Right cardiac atrium (tissue), 5 donors: ENCODE measurements at regions not wholly inside any gene's neighbourhood (a gene's known extent, or its start where the extent isn't known, plus 50 kb on each side); places are given as distances from the start of the nearest gene placed in this dataset.

Experiments
- ATAC-seq, 2 donors: fragments of 200-7000 bp; cut with Tn5 transposase; one replicate each; pipeline versions ENCODE4 v1.8.0 to v1.9.1; 2020; ENCODE audit warnings: moderate library complexity in 2 of 2, mild to moderate bottlenecking in 1 of 2
- DNase-seq, 3 donors: peaks; one replicate each; pipeline ENCODE4 v3.0.0-alpha.2; 2020
- H3K27ac ChIP-seq: one replicate; pipeline ENCODE4 v1.5.1; 2013; ENCODE audit warnings: mild to moderate bottlenecking, low read length, control low read depth, moderate library complexity
- H3K27me3 ChIP-seq: one replicate; pipeline ENCODE4 v1.6.1; 2013; ENCODE audit not compliant: control insufficient read depth, insufficient read depth
- H3K4me1 ChIP-seq: one replicate; pipeline ENCODE4 v1.6.1; 2013; ENCODE audit warnings: low read length; ENCODE audit not compliant: control insufficient read depth, insufficient read depth
- H3K4me3 ChIP-seq: one replicate; pipeline ENCODE4 v1.5.1; 2013; ENCODE audit warnings: low read length, control low read depth
- H3K9me3 ChIP-seq: one replicate; pipeline ENCODE4 v1.6.1; 2013; ENCODE audit warnings: low read length; ENCODE audit not compliant: control insufficient read depth
- WGBS: extraction: QIAGEN DNeasy Blood & Tissue Kit; methylation state at CpG from one replicate; pipeline ENCODE4 v1.1.7; 2013; 5-methylcytosine and 5-hydroxymethylcytosine counted together
- intact Hi-C, 4 donors: fragments of 100-400 bp; cut with DNase I; formaldehyde crosslinking; loops; one replicate each; pipeline versions ENCODE4 v1.11.0 to v1.14.0; 2022 to 2023
- donor health status: healthy with polysubstance abuse.
- donor health status: DM: no; HTN: yes; CAD: no.
- donor health status: DM: no; HTN: no; CAD: no.
- donor health status: DM: no; HTN: yes; CAD: no; lungs with severe emphysema.
- donor health status: DM: yes; HTN: yes; CAD: no.

GRCh38 chr1:57959531-57960241 is 535.8 kb upstream of the DAB1 start:
- intact Hi-C loops = no loop called here
- no peaks in the 10 kb centered on the region for H3K27me3 ChIP-seq
- ATAC-seq (no peak), DNase-seq (no peak)
- no peaks in the 10 kb centered on the region for H3K4me1 ChIP-seq
- no peak overlapping the region for H3K27ac ChIP-seq
- no peaks in the 10 kb centered on the region for H3K9me3 ChIP-seq
- WGBS = 43% methylated on average over 8 of the region's 8 CpGs
- no peak overlapping the region for H3K4me3 ChIP-seq

GRCh38 chr1:57957576-57957975 is 533.7 kb upstream of the DAB1 start:
- ATAC-seq (no peak), DNase-seq (no peak)
- no peaks in the 10 kb centered on the region for H3K27me3 ChIP-seq
- H3K4me1 ChIP-seq = no peaks in the 10 kb centered on the region
- intact Hi-C loops = no loop called here
- no peak overlapping the region for H3K4me3 ChIP-seq
- WGBS = 76% methylated on average over 2 of the region's 2 CpGs
- no peaks in the 10 kb centered on the region for H3K9me3 ChIP-seq
- no peak overlapping the region for H3K27ac ChIP-seq

GRCh38 chr1:57951390-57951789 is 527.5 kb upstream of the DAB1 start:
- H3K27me3 ChIP-seq = no peaks in the 10 kb centered on the region
- no peaks in the 10 kb centered on the region for H3K4me1 ChIP-seq
- no peak overlapping the region for H3K27ac ChIP-seq
- DNase-seq (no peak), ATAC-seq (no peak)
- no peak overlapping the region for H3K4me3 ChIP-seq
- intact Hi-C loops = no loop called here
- 53% methylated on average over 4 of the region's 4 CpGs for WGBS
- no peaks in the 10 kb centered on the region for H3K9me3 ChIP-seq

GRCh38 chr1:57949168-57949567 is 525.3 kb upstream of the DAB1 start:
- Histone ChIP-seq H3K4me3 (no peak overlapping the region), H3K9me3 (no peaks in the 10 kb centered on the region), H3K27me3 (no peaks in the 10 kb centered on the region), H3K4me1 (no peaks in the 10 kb centered on the region), H3K27ac (no peak overlapping the region)
- DNase-seq = no peak
- 71% methylated on average over 2 of the region's 2 CpGs for WGBS
- intact Hi-C loops = no loop called here
- ATAC-seq = no peak

- H3K27ac ChIP-seq = no peak overlapping the region
- intact Hi-C loops = no loop called here
- no peak for ATAC-seq
- DNase-seq = no peak
- H3K4me1 ChIP-seq = no peaks in the 10 kb centered on the region
- no peaks in the 10 kb centered on the region for H3K27me3 ChIP-seq
- 74% methylated on average over 6 of the region's 6 CpGs for WGBS
- H3K9me3 ChIP-seq = no peaks in the 10 kb centered on the region
- no peak overlapping the region for H3K4me3 ChIP-seq
Measured at GRCh38 chr1:57947471-57947870, 523.6 kb upstream of the DAB1 start.

GRCh38 chr1:57945045-57945444 is 521.2 kb upstream of the DAB1 start:
- Histone ChIP-seq H3K27me3 (no peaks in the 10 kb centered on the region), H3K27ac (no peak overlapping the region), H3K9me3 (no peaks in the 10 kb centered on the region), H3K4me1 (no peaks in the 10 kb centered on the region), H3K4me3 (no peak overlapping the region)
- ATAC-seq (no peak), DNase-seq (no peak)
- intact Hi-C loops = no loop called here
- WGBS = 75% methylated on average over 4 of the region's 4 CpGs

GRCh38 chr1:57943365-57943764 is 519.5 kb upstream of the DAB1 start:
- Histone ChIP-seq H3K4me3 (no peak overlapping the region), H3K27me3 (no peaks in the 10 kb centered on the region), H3K27ac (no peak overlapping the region), H3K4me1 (no peaks in the 10 kb centered on the region), H3K9me3 (no peaks in the 10 kb centered on the region)
- no peak for DNase-seq
- ATAC-seq = no peak
- 91% methylated on average over 2 of the region's 2 CpGs for WGBS
- intact Hi-C loops = no loop called here

- H3K4me1 ChIP-seq = no peaks in the 10 kb centered on the region
- DNase-seq (no peak), ATAC-seq (no peak)
- WGBS = 85% methylated on average over 8 of the region's 8 CpGs
- no peaks in the 10 kb centered on the region for H3K9me3 ChIP-seq
- intact Hi-C loops = no loop called here
- H3K4me3 ChIP-seq = no peak overlapping the region
- no peaks in the 10 kb centered on the region for H3K27me3 ChIP-seq
- H3K27ac ChIP-seq = no peak overlapping the region
Measured at GRCh38 chr1:57934745-57935144, 510.9 kb upstream of the DAB1 start.

GRCh38 chr1:57927003-57927402 is 503.1 kb upstream of the DAB1 start:
- Histone ChIP-seq H3K9me3 (no peaks in the 10 kb centered on the region), H3K27ac (no peak overlapping the region), H3K4me1 (no peaks in the 10 kb centered on the region), H3K27me3 (no peaks in the 10 kb centered on the region), H3K4me3 (no peak overlapping the region)
- intact Hi-C loops = no loop called here
- no peak for DNase-seq
- ATAC-seq = no peak
- WGBS = 77% methylated on average over 1 of the region's 1 CpG

GRCh38 chr1:57926025-57926552 is 502.2 kb upstream of the DAB1 start:
- H3K4me3 ChIP-seq = no peak overlapping the region
- H3K9me3 ChIP-seq = no peaks in the 10 kb centered on the region
- H3K27me3 ChIP-seq = no peaks in the 10 kb centered on the region
- ATAC-seq = no peak
- WGBS = 75% methylated on average over 4 of the region's 4 CpGs
- DNase-seq = no peak
- intact Hi-C loops = no loop called here
- H3K27ac ChIP-seq = no peak overlapping the region
- no peaks in the 10 kb centered on the region for H3K4me1 ChIP-seq

GRCh38 chr1:57925226-57925625 is 501.4 kb upstream of the DAB1 start:
- H3K27ac ChIP-seq = no peak overlapping the region
- WGBS = 81% methylated on average over 2 of the region's 2 CpGs
- no peaks in the 10 kb centered on the region for H3K9me3 ChIP-seq
- no peaks in the 10 kb centered on the region for H3K4me1 ChIP-seq
- H3K27me3 ChIP-seq = no peaks in the 10 kb centered on the region
- H3K4me3 ChIP-seq = no peak overlapping the region
- intact Hi-C loops = no loop called here
- no peak for ATAC-seq
- DNase-seq = no peak

GRCh38 chr1:57922130-57922529 is 498.3 kb upstream of the DAB1 start:
- no peak overlapping the region for H3K4me3 ChIP-seq

More at GRCh38 chr1:57922130-57922529, 498.3 kb upstream of the DAB1 start:
- DNase-seq (no peak), ATAC-seq (no peak)
- no peaks in the 10 kb centered on the region for H3K9me3 ChIP-seq
- H3K27me3 ChIP-seq = no peaks in the 10 kb centered on the region
- H3K4me1 ChIP-seq = no peaks in the 10 kb centered on the region
- no peak overlapping the region for H3K27ac ChIP-seq
- intact Hi-C loops = no loop called here
